ENCODE measurements at regions not wholly inside any gene's neighbourhood (a gene's known extent, or its start where the extent isn't known, plus 50 kb on each side); places are given as distances from the start of the nearest gene placed in this dataset.
"Not testable (repeated sequence)": the region's sequence is repeated elsewhere in the genome, so short reads cannot be mapped to it uniquely, and the experiment has no call there.

- TF ChIP-seq TMF1 (CRISPR knock-in tag; IDR thresholded peaks at IDR 0.05; ENCODE audit: low read depth) (no peak), SETDB1 (CRISPR knock-in tag; IDR thresholded peaks at IDR 0.05; ENCODE audit: borderline replicate concordance) (no peak), SMC3 (IDR thresholded peaks at IDR 0.05; ENCODE audit: low read length) (no peak)
Measured at GRCh38 chr9:108395421-108395820, 460.4 kb downstream of the ACTL7B start (continued).

GRCh38 chr9:108394726-108395125 is 461.1 kb downstream of the ACTL7B start:
- Histone ChIP-seq H3K27ac (ENCODE audit: extremely low read length, insufficient read depth, low read length) (no peak overlapping the region), H3K4me1 (ENCODE audit: insufficient read depth, low read length) (no peaks in the 10 kb centered on the region), H4K20me1 (ENCODE audit: insufficient read depth, low read length) (no peaks in the 10 kb centered on the region), H3K4me3 (replicated peaks in 1 of 3; ENCODE audit: insufficient read depth in 1 of 3, low read depth in 2 of 3, low read length in 3 of 3) (no peak overlapping the region), H3K27me3 (ENCODE audit: control insufficient read depth in 1 of 2, insufficient read depth in 2 of 2, low read length in 2 of 2) (0 out of 5 replicates have a peak, but pooled peaks cover 0 to 1% of the 10 kb centered on the region in 2 experiments), H3K9me3 (ENCODE audit: low read length) (no peaks in the 10 kb centered on the region), H3K36me3 (replicated peaks in 1 of 2; ENCODE audit: control insufficient read depth in 1 of 2, insufficient read depth in 2 of 2, low read length in 2 of 2) (no peaks in the 10 kb centered on the region), H3K4me2 (ENCODE audit: low read depth, low read length) (no peak overlapping the region), H2AFZ (ENCODE audit: low read length) (no peak overlapping the region), H3K9ac (ENCODE audit: insufficient read depth, low read depth, low read length) (no peak overlapping the region), H3K79me2 (ENCODE audit: insufficient read depth, low read length) (no peaks in the 10 kb centered on the region)
- DNase-seq (ENCODE audit: low spot score) (no peak), FAIRE-seq (no peak), ATAC-seq (no peak)
- 71% methylated on average over 9 of the region's 13 CpGs for WGBS (ENCODE audit: low lambda C conversion rate)
- in situ Hi-C loops (cut with HindIII; ENCODE audit: extremely low pct_ligation_motif_present, low pct_unique_long_range_greater_than_20kb) = no loop called here
- ChIA-PET POLR2A (no interaction called here), CTCF (ENCODE audit: low intra/inter-chr PET ratio, low total read pairs) (no interaction called here)
- intact Hi-C loops (cut with micrococcal nuclease; ENCODE audit: unreplicated experiment) = no loop called here
- no peak for TF ChIP-seq ZNF749 (CRISPR knock-in tag; IDR thresholded peaks at IDR 0.05; ENCODE audit: borderline replicate concordance)
- no peak for TF ChIP-seq ZFP1 (CRISPR knock-in tag; IDR thresholded peaks at IDR 0.05)
- TF ChIP-seq KDM1A (CRISPR knock-in tag; IDR thresholded peaks at IDR 0.05) = no peak
- TF ChIP-seq PCBP1 (IDR thresholded peaks at IDR 0.05; ENCODE audit: borderline replicate concordance, low read depth, low read length) = no peak
- TF ChIP-seq ZNF569 (CRISPR knock-in tag; IDR thresholded peaks at IDR 0.05; ENCODE audit: borderline replicate concordance) = no peak
- TF ChIP-seq SRSF9 (IDR thresholded peaks at IDR 0.05; ENCODE audit: borderline replicate concordance, insufficient read depth, low read depth, low read length, poor library complexity, severe bottlenecking) = no peak
- no peak for TF ChIP-seq FUBP1 (CRISPR knock-in tag; IDR thresholded peaks at IDR 0.05; ENCODE audit: borderline replicate concordance)
- TF ChIP-seq CREBL2 (CRISPR knock-in tag; IDR thresholded peaks at IDR 0.05; ENCODE audit: borderline replicate concordance) = no peak
- no peak for TF ChIP-seq MED13 (CRISPR knock-in tag; IDR thresholded peaks at IDR 0.05)
- no peak for TF ChIP-seq KDM5B (CRISPR knock-in tag; IDR thresholded peaks at IDR 0.05; ENCODE audit: borderline replicate concordance)
- TF ChIP-seq ZNF598 (CRISPR knock-in tag; IDR thresholded peaks at IDR 0.05; ENCODE audit: borderline replicate concordance) = no peak
- TF ChIP-seq RORA (CRISPR knock-in tag; IDR thresholded peaks at IDR 0.05) = no peak
- TF ChIP-seq NCOA1 (CRISPR knock-in tag; IDR thresholded peaks at IDR 0.05) = no peak
- no TSS peak for BruUV-seq (replicated peaks)

- FAIRE-seq; CTCF ChIA-PET (ENCODE audit: low intra/inter-chr PET ratio, low total read pairs); H3K4me3 ChIP-seq (replicated peaks in 1 of 3; ENCODE audit: insufficient read depth in 1 of 3, low read depth in 2 of 3, low read length in 3 of 3); H3K79me2 ChIP-seq (ENCODE audit: insufficient read depth, low read length); H3K27ac ChIP-seq (ENCODE audit: extremely low read length, insufficient read depth, low read length); BruUV-seq (replicated peaks); intact Hi-C loops (cut with micrococcal nuclease; ENCODE audit: unreplicated experiment); ATAC-seq; H3K4me2 ChIP-seq (ENCODE audit: low read depth, low read length); H3K9ac ChIP-seq (ENCODE audit: insufficient read depth, low read depth, low read length); POLR2A ChIA-PET; H3K9me3 ChIP-seq (ENCODE audit: low read length); H3K27me3 ChIP-seq (ENCODE audit: control insufficient read depth in 1 of 2, insufficient read depth in 2 of 2, low read length in 2 of 2); H3K36me3 ChIP-seq (replicated peaks in 1 of 2; ENCODE audit: control insufficient read depth in 1 of 2, insufficient read depth in 2 of 2, low read length in 2 of 2); in situ Hi-C loops (cut with HindIII; ENCODE audit: extremely low pct_ligation_motif_present, low pct_unique_long_range_greater_than_20kb); H4K20me1 ChIP-seq (ENCODE audit: insufficient read depth, low read length); DNase-seq (ENCODE audit: low spot score); H2AFZ ChIP-seq (ENCODE audit: low read length); H3K4me1 ChIP-seq (ENCODE audit: insufficient read depth, low read length): not testable (repeated sequence)
- 90% methylated on average over 7 of the region's 31 CpGs for WGBS (ENCODE audit: low lambda C conversion rate)
Measured at GRCh38 chr9:108393481-108394001, 462.2 kb downstream of the ACTL7B start.

All from HepG2 (cell line).